Caco-2 (cell line): ENCODE measurements at regions not wholly inside any gene's neighbourhood (a gene's known extent, or its start where the extent isn't known, plus 50 kb on each side); places are given as distances from the start of the nearest gene placed in this dataset.
"Not testable (repeated sequence)": the region's sequence is repeated elsewhere in the genome, so short reads cannot be mapped to it uniquely, and the experiment has no call there.

ENCODE experiments used
- BruUV-seq: library from RNA; stranded (reverse); fragments of 400-500 nt; replicated peaks from 2 replicates; lab custom pipeline; 2021; lab: Mats Ljungman, UMichigan
- CTCF ChIA-PET: fragments of 300-600 bp; sonication (Branson Sonifier 250); formaldehyde crosslinking; loops from one replicate; lab custom pipeline; 2022; ENCODE audit warnings: antibody characterized with exemption; lab: Charles Lee
- POLR2A ChIA-PET: fragments of 300-600 bp; sonication (Branson Sonifier 250); formaldehyde crosslinking; loops from one replicate; lab custom pipeline; 2022; ENCODE audit warnings: antibody characterized with exemption; lab: Charles Lee
- DNase-seq, 2 experiments: peaks; one replicate each; pipeline versions ENCODE4 v3.0.0 to v3.0.0-alpha.2; 2020 to 2022
- H3K27me3 ChIP-seq: replicated peaks from 2 replicates; pipeline ENCODE4 v1.6.0; 2011; ENCODE audit warnings: low read length; ENCODE audit not compliant: control insufficient read depth, insufficient read depth
- H3K36me3 ChIP-seq: 2 replicates; pipeline ENCODE4 v1.5.1; 2011; ENCODE audit warnings: low read length; ENCODE audit not compliant: control insufficient read depth, insufficient read depth
- H3K4me1 ChIP-seq: fragments of 250-450 bp; sonication (Bioruptor Pico); 2 replicates; pipeline ENCODE4 v1.5.1; 2020; ENCODE audit warnings: mild to moderate bottlenecking
- H3K4me3 ChIP-seq: 2 replicates; pipeline ENCODE4 v1.5.1; 2011; ENCODE audit warnings: low read depth, mild to moderate bottlenecking, control low read depth, low read length
- H3K9me3 ChIP-seq: fragments of 250-450 bp; sonication (Bioruptor Pico); 2 replicates; pipeline ENCODE4 v1.5.1; 2020; ENCODE audit warnings: mild to moderate bottlenecking, moderate library complexity
- H3K27ac Mint-ChIP-seq: one replicate; pipeline ENCODE4 v1.8.0; 2022; ENCODE audit warnings: mixed read lengths; ENCODE audit not compliant: unreplicated experiment
- H3K27me3 Mint-ChIP-seq: one replicate; pipeline ENCODE4 v1.8.0; 2022; ENCODE audit warnings: mixed read lengths; ENCODE audit not compliant: insufficient read depth, unreplicated experiment
- H3K36me3 Mint-ChIP-seq: one replicate; pipeline ENCODE4 v1.8.0; 2022; ENCODE audit warnings: mild to moderate bottlenecking, mixed read lengths; ENCODE audit not compliant: insufficient read depth, unreplicated experiment
- H3K4me1 Mint-ChIP-seq: one replicate; pipeline ENCODE4 v1.8.0; 2022; ENCODE audit warnings: low read depth, mixed read lengths; ENCODE audit not compliant: unreplicated experiment
- H3K4me3 Mint-ChIP-seq: one replicate; pipeline ENCODE4 v1.8.0; 2022; ENCODE audit warnings: mild to moderate bottlenecking, moderate library complexity, mixed read lengths; ENCODE audit not compliant: unreplicated experiment
- H3K9me3 Mint-ChIP-seq: one replicate; pipeline ENCODE4 v1.8.0; 2022; ENCODE audit warnings: mixed read lengths; ENCODE audit not compliant: unreplicated experiment
- CTCF ChIP-seq, 2 experiments: fragments of 200-600 bp in 1 of 2; IDR thresholded peaks; 1 replicate in 1 of 2; 2 replicates in 1 of 2; pipeline versions ENCODE4 v1.5.1 to v1.8.0; 2011 to 2022; ENCODE audit warnings: antibody characterized with exemption in 1 of 2, control low read depth in 1 of 2, inconsistent platforms in 1 of 2, low read depth in 1 of 2, low read length in 1 of 2, mild to moderate bottlenecking in 1 of 2, moderate library complexity in 1 of 2; ENCODE audit not compliant: insufficient read depth in 1 of 2, severe bottlenecking in 1 of 2, unreplicated experiment in 1 of 2
- intact Hi-C: fragments of 100-400 bp; cut with micrococcal nuclease; formaldehyde crosslinking; loops from one replicate; pipeline ENCODE4 v1.10.0; 2022; ENCODE audit not compliant: unreplicated experiment

DNA sequence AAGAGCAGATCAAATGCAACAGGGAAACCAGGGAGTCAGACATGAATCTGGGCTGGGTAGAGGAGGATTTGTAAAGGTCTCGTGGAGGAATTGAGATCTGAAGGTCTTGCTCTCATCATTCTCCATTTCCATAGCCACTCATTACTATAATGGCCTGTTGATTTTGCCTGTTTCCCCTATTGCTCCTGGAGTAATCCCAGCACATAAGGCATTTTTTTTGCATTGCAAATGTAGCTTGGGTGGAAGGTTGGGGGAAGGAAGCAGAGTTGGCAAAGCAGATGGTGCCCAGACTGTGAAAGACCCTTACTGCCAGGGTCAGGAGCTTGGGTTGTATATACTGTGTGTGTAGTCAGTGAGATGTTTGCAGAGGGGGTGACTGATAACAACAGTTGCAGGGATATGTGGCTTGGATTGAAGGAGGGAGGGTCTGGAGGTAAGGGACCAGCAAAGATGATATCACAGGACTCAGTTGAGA is 116.0 kb downstream of the TTC6 start:
- TF ChIP-seq CTCF (IDR thresholded peaks at IDR 0.05; ENCODE audit: insufficient read depth in 1 of 2, low read depth in 1 of 2, low read length in 1 of 2, severe bottlenecking in 1 of 2, unreplicated experiment in 1 of 2): no peak
- Mint-ChIP-seq H3K27me3 (no peaks in the 10 kb centered on the region), H3K9me3 (no peaks in the 10 kb centered on the region), H3K27ac (no peak overlapping the region), H3K4me1 (no peaks in the 10 kb centered on the region), H3K36me3 (no peaks in the 10 kb centered on the region), H3K4me3 (no peak overlapping the region)
- no peak overlapping the region for H3K4me3 ChIP-seq
- BruUV-seq: no TSS peak
- H3K4me1 ChIP-seq: 0 out of 2 replicates have a peak, but pooled peaks cover 4% of the 10 kb centered on the region
- intact Hi-C loops: no loop called here
- no peak for DNase-seq
- H3K9me3 ChIP-seq: no peaks in the 10 kb centered on the region
- POLR2A ChIA-PET: no interaction called here
- no peaks in the 10 kb centered on the region for H3K27me3 ChIP-seq
- CTCF ChIA-PET: no interaction called here
- H3K36me3 ChIP-seq: peaks cover 2% of the 10 kb centered on the region; the same call in 1 of the 2 replicates

GRCh38 chr14:37711831-37712475 is 116.5 kb downstream of the TTC6 start:
- no peak for TF ChIP-seq CTCF (IDR thresholded peaks at IDR 0.05; ENCODE audit: insufficient read depth in 1 of 2, low read depth in 1 of 2, low read length in 1 of 2, severe bottlenecking in 1 of 2, unreplicated experiment in 1 of 2)
- POLR2A ChIA-PET: no interaction called here
- Mint-ChIP-seq H3K9me3 (no peaks in the 10 kb centered on the region), H3K4me1 (no peaks in the 10 kb centered on the region), H3K27me3 (no peaks in the 10 kb centered on the region), H3K4me3 (no peak overlapping the region), H3K36me3 (no peaks in the 10 kb centered on the region), H3K27ac (no peak overlapping the region)
- no peak for DNase-seq
- intact Hi-C loops: no loop called here
- no peak overlapping the region for H3K4me3 ChIP-seq
- no peaks in the 10 kb centered on the region for H3K9me3 ChIP-seq
- H3K36me3 ChIP-seq: peaks cover 2% of the 10 kb centered on the region; the same call in 1 of the 2 replicates
- no peaks in the 10 kb centered on the region for H3K27me3 ChIP-seq
- BruUV-seq: no TSS peak
- CTCF ChIA-PET: no interaction called here
- 0 out of 2 replicates have a peak, but pooled peaks cover 4% of the 10 kb centered on the region for H3K4me1 ChIP-seq

GRCh38 chr14:37712476-37712860 is 117.0 kb downstream of the TTC6 start:
- BruUV-seq, H3K4me1 Mint-ChIP-seq, DNase-seq, H3K36me3 Mint-ChIP-seq, H3K27me3 Mint-ChIP-seq, intact Hi-C loops, H3K9me3 Mint-ChIP-seq, H3K36me3 ChIP-seq, H3K9me3 ChIP-seq, H3K4me1 ChIP-seq, H3K27ac Mint-ChIP-seq, POLR2A ChIA-PET, H3K4me3 Mint-ChIP-seq, H3K4me3 ChIP-seq, H3K27me3 ChIP-seq, CTCF ChIA-PET: not testable (repeated sequence)
